ENCODE measurements at regions not wholly inside any gene's neighbourhood (a gene's known extent, or its start where the extent isn't known, plus 50 kb on each side); places are given as distances from the start of the nearest gene placed in this dataset.

DNA sequence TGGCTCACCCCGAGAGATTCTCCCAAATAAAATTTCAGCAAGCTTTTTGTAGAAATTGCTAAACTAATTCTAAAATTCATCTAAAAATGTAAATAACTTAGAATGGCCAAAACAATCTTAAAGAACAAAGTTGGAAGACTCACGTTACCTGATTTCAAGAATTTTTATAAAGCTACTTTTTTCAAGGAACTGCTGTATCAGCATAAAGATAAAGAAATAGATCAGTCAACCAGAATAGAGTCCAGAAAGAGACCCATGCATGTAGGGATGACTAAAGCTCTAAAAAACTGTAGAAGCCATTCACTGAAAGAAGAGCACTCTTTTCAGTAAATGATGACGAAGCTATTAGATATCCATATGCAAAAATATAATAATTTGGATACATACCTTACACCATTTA is 652.1 kb downstream of the TBC1D32 start:
- H3K36me3 Mint-ChIP-seq (ENCODE audit: low read depth) = no peaks in the 10 kb centered on the region
- CTCF ChIA-PET = no interaction called here
- H3K27me3 Mint-ChIP-seq = no peaks in the 10 kb centered on the region
- TF ChIP-seq, protein P1, sequence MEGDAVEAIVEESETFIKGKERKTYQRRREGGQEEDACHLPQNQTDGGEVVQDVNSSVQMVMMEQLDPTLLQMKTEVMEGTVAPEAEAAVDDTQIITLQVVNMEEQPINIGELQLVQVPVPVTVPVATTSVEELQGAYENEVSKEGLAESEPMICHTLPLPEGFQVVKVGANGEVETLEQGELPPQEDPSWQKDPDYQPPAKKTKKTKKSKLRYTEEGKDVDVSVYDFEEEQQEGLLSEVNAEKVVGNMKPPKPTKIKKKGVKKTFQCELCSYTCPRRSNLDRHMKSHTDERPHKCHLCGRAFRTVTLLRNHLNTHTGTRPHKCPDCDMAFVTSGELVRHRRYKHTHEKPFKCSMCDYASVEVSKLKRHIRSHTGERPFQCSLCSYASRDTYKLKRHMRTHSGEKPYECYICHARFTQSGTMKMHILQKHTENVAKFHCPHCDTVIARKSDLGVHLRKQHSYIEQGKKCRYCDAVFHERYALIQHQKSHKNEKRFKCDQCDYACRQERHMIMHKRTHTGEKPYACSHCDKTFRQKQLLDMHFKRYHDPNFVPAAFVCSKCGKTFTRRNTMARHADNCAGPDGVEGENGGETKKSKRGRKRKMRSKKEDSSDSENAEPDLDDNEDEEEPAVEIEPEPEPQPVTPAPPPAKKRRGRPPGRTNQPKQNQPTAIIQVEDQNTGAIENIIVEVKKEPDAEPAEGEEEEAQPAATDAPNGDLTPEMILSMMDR (IDR thresholded peaks at IDR 0.05) = no peak
- H3K4me3 Mint-ChIP-seq = no peak overlapping the region
- DNase-seq (no peak), ATAC-seq (ENCODE audit: low read depth) (no peak)
- H3K4me1 Mint-ChIP-seq = no peaks in the 10 kb centered on the region
- H3K9me3 Mint-ChIP-seq = peaks cover 2% of the 10 kb centered on the region
- no peak overlapping the region for H3K27ac Mint-ChIP-seq
- POLR2A ChIA-PET = no interaction called here
- intact Hi-C loops (cut with micrococcal nuclease) = no loop called here

- DNase-seq = no peak
- Mint-ChIP-seq H3K4me1 (no peaks in the 10 kb centered on the region), H3K36me3 (ENCODE audit: low read depth) (no peaks in the 10 kb centered on the region), H3K27me3 (no peaks in the 10 kb centered on the region), H3K4me3 (no peak overlapping the region), H3K9me3 (peaks cover 2% of the 10 kb centered on the region), H3K27ac (no peak overlapping the region)
- POLR2A ChIA-PET = no interaction called here
- ATAC-seq (ENCODE audit: low read depth) = no peak
- intact Hi-C loops (cut with micrococcal nuclease) = no loop called here
- CTCF ChIA-PET = no interaction called here
- TF ChIP-seq, protein P1 (IDR thresholded peaks at IDR 0.05) = no peak
Measured at GRCh38 chr6:120681204-120681603, 653.1 kb downstream of the TBC1D32 start.

- H3K4me1 Mint-ChIP-seq = no peaks in the 10 kb centered on the region
- no peak for ATAC-seq (ENCODE audit: low read depth)
- no peaks in the 10 kb centered on the region for H3K27me3 Mint-ChIP-seq
- H3K36me3 Mint-ChIP-seq (ENCODE audit: low read depth) = no peaks in the 10 kb centered on the region
- POLR2A ChIA-PET = no interaction called here
- CTCF ChIA-PET = no interaction called here
- H3K27ac Mint-ChIP-seq = no peak overlapping the region
- peaks cover 2% of the 10 kb centered on the region for H3K9me3 Mint-ChIP-seq
- intact Hi-C loops (cut with micrococcal nuclease) = no loop called here
- no peak for DNase-seq
- H3K4me3 Mint-ChIP-seq = no peak overlapping the region
- TF ChIP-seq, protein P1 (IDR thresholded peaks at IDR 0.05) = no peak
Measured at GRCh38 chr6:120675886-120676285, 658.4 kb downstream of the TBC1D32 start.

DNA sequence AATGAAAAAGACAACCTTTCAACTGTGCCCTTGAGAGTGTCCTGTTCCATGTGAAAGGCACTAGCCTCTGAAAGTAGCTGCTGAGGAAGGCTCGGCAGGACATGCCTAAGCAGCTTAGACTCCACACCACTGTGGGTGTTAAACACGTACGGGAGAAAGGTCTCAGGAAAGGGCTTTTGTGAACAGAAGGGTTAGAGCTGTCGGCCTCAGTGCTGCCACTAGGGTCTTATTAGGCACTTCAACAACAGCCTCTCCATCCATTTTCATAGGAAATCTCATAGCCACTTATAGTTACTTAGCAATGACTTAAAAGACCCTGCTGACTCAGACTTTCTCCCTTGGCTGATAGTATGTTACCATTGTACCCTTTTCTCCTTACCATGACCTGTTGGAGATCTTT is 662.8 kb downstream of the TBC1D32 start:
- no peak for DNase-seq
- Mint-ChIP-seq H3K4me3 (no peak overlapping the region), H3K27ac (no peak overlapping the region), H3K4me1 (no peaks in the 10 kb centered on the region), H3K27me3 (no peaks in the 10 kb centered on the region), H3K9me3 (peaks cover 9% of the 10 kb centered on the region), H3K36me3 (ENCODE audit: low read depth) (no peaks in the 10 kb centered on the region)
- intact Hi-C loops (cut with micrococcal nuclease) = no loop called here
- ChIA-PET POLR2A (no interaction called here), CTCF (no interaction called here)
- ATAC-seq (ENCODE audit: low read depth) = no peak
- TF ChIP-seq, protein P1 (IDR thresholded peaks at IDR 0.05) = no peak

GRCh38 chr6:120652506-120652905 is 681.8 kb downstream of the TBC1D32 start:
- TF ChIP-seq, protein P1 (IDR thresholded peaks at IDR 0.05) = no peak
- DNase-seq = no peak
- H3K4me1 Mint-ChIP-seq = no peaks in the 10 kb centered on the region
- ChIA-PET POLR2A (no interaction called here), CTCF (no interaction called here)
- ATAC-seq (ENCODE audit: low read depth) = no peak
- no peaks in the 10 kb centered on the region for H3K36me3 Mint-ChIP-seq (ENCODE audit: low read depth)
- H3K27ac Mint-ChIP-seq = no peak overlapping the region
- intact Hi-C loops (cut with micrococcal nuclease) = no loop called here
- peaks cover 5% of the 10 kb centered on the region for H3K9me3 Mint-ChIP-seq
- H3K4me3 Mint-ChIP-seq = no peak overlapping the region
- H3K27me3 Mint-ChIP-seq = no peaks in the 10 kb centered on the region
